Activated naive CD4-positive, alpha-beta T cell treated with anti-CD3 and anti-CD28 coated beads, Interleukin-2, amount 10 ng/mL, durations not matched to agents 7 days and 5 days (primary cell): ENCODE measurements at regions not wholly inside any gene's neighbourhood (a gene's known extent, or its start where the extent isn't known, plus 50 kb on each side); places are given as distances from the start of the nearest gene placed in this dataset.
"Not testable (repeated sequence)": the region's sequence is repeated elsewhere in the genome, so short reads cannot be mapped to it uniquely, and the experiment has no call there.

Experiments used
- CTCF ChIA-PET: fragments of 350-600 bp; sonication (Branson Sonifier 250); formaldehyde crosslinking; loops from one replicate; lab custom pipeline; 2021; ENCODE audit warnings: antibody characterized with exemption; lab: Charles Lee
- DNase-seq: peaks from one replicate; pipeline ENCODE4 v3.0.0-alpha.2; 2020
- H3K27ac Mint-ChIP-seq: one replicate; pipeline ENCODE4 v1.8.0; 2021; ENCODE audit warnings: mild to moderate bottlenecking, moderate library complexity, mixed read lengths
- H3K27me3 Mint-ChIP-seq: one replicate; pipeline ENCODE4 v1.8.0; 2021; ENCODE audit warnings: mild to moderate bottlenecking, mixed read lengths
- H3K36me3 Mint-ChIP-seq: one replicate; pipeline ENCODE4 v1.8.0; 2021; ENCODE audit warnings: mixed read lengths
- H3K4me1 Mint-ChIP-seq: one replicate; pipeline ENCODE4 v1.8.0; 2021; ENCODE audit warnings: mixed read lengths
- H3K4me3 Mint-ChIP-seq: one replicate; pipeline ENCODE4 v1.8.0; 2021; ENCODE audit warnings: mild to moderate bottlenecking, moderate library complexity, mixed read lengths
- H3K9me3 Mint-ChIP-seq: one replicate; pipeline ENCODE4 v1.8.0; 2021; ENCODE audit warnings: mixed read lengths

DNA sequence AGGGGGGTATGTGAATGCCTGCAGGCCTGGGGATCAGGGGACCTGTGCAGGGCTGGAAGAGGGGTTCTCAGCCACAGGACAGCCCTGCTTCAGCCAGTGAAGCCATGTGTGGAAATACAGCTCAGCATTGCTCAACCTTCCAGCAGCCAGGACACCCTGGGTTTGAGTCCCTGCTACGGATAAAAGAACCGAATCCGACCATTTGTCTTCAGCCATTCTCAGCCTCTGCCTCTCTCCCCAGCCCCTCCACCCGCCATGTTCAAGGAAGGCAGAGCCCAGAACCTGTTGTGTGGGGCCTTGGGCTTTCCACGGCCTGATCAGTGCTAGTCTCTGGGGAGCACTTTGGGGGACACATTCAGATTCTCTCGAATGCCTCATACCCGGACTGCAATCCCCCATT lies 337.5 kb downstream of the PREX1 start:
- H3K4me3 Mint-ChIP-seq, DNase-seq, H3K9me3 Mint-ChIP-seq, H3K4me1 Mint-ChIP-seq, H3K27ac Mint-ChIP-seq, CTCF ChIA-PET, H3K36me3 Mint-ChIP-seq: not testable (repeated sequence)
- peaks cover 21% of the 10 kb centered on the region for H3K27me3 Mint-ChIP-seq

DNA sequence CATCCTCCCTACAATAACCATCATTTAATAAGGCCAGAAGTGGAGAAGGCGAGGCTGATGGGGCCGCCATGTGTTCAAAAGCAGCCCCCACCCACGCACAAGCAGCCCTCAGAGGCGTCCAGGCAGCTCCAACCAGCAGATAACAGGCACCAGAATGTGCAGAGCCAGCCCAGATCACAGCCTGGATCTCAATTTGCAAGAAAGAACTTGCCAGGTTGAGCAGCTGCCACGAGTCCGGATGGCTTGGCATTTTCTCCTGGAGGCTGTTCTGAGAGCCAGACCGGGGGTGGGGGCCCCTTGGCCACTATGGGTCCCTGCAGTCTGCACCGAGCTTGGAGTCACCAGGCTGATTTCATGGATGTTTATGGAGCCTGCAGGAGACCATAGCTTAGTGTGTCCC lies 338.1 kb downstream of the PREX1 start:
- Mint-ChIP-seq H3K27ac (no peak overlapping the region), H3K36me3 (no peaks in the 10 kb centered on the region), H3K4me1 (no peaks in the 10 kb centered on the region), H3K9me3 (no peaks in the 10 kb centered on the region), H3K4me3 (no peak overlapping the region), H3K27me3 (peaks cover 23% of the 10 kb centered on the region)
- DNase-seq, result no peak
- CTCF ChIA-PET, result no interaction called here

DNA sequence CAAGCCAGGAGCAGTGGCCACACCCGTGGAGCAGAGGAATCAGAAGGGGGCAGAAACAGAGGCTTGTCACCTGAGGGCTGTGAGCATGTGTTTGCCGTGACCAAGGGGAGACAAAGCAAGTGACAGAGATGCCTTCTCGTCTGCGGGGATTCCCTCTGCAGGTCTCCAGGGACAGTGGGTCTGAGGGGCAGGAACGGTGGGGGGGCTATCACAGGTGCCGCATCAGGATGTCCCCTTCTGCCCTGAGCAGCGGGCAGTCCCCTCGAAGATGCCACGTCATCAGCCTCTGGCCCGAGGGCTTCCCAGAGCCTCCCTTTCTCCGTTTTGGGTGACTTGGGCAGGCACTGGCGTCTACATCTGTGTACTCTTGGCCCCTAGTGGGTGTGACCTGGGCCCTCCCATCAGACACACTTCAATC lies 338.7 kb downstream of the PREX1 start:
- H3K4me1 Mint-ChIP-seq, result no peaks in the 10 kb centered on the region
- CTCF ChIA-PET, result no interaction called here
- peaks cover 25% of the 10 kb centered on the region for H3K27me3 Mint-ChIP-seq
- H3K36me3 Mint-ChIP-seq, result no peaks in the 10 kb centered on the region
- no peaks in the 10 kb centered on the region for H3K9me3 Mint-ChIP-seq
- DNase-seq, result no peak
- no peak overlapping the region for H3K27ac Mint-ChIP-seq
- no peak overlapping the region for H3K4me3 Mint-ChIP-seq

DNA sequence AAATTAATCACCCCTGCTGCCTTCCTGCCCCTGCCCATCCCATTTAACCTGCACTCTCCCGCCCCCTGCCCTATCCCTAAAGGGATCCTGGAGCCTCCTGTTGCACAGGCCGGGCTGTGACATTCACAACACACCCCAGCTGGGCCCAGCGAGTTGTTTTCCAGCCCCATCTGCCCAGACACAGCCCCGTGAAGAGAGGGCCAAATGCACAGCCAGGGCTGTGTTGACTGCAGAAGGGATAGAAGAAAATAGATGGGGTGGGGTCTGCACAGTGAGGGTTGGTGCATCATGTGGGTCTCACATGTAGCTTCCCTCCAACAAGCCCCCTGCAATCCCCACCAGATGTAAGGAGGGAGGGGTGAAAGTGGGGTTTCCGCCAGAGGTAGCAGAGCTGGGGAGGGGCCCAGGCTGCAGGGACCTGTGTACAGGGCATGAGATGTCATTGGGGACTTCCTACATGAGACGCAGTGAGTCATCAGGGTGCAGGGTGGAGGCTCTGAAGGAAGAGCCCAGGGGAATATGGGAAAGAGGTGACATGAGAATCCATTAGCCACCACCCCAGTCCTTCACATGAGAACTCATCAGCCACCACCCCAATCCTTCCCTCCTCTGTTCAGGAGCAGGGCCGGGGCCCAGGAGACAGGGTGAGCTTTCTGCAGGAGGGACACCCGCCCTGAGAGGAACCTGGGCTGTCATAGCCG lies 339.3 kb downstream of the PREX1 start:
- H3K36me3 Mint-ChIP-seq, CTCF ChIA-PET, DNase-seq, H3K27ac Mint-ChIP-seq, H3K9me3 Mint-ChIP-seq, H3K4me1 Mint-ChIP-seq, H3K4me3 Mint-ChIP-seq: not testable (repeated sequence)
- peaks cover 25% of the 10 kb centered on the region for H3K27me3 Mint-ChIP-seq

DNA sequence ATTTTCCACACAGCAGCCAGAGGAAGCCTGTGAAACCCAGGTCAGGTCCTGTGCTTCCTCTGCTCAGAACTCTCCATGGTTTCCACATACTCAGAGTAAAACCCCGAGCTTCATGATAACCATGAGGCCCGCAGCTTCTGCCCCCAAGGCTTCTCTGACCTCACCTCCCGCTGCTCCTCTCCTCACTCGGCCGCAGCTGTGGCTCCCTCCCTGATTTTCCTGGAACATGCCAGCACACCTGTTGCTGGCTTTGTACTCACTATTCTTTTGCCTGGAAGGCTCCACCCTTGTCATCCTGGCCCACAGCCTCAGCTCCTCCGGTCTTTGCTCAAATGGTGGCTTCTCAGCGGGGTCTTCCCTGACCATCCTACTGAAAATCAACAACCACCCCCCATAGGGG lies 341.7 kb downstream of the PREX1 start:
- no peaks in the 10 kb centered on the region for H3K4me1 Mint-ChIP-seq
- DNase-seq, result no peak
- CTCF ChIA-PET, result no interaction called here
- peaks cover 29% of the 10 kb centered on the region for H3K27me3 Mint-ChIP-seq
- no peak overlapping the region for H3K27ac Mint-ChIP-seq
- H3K9me3 Mint-ChIP-seq, result no peaks in the 10 kb centered on the region
- H3K4me3 Mint-ChIP-seq, result no peak overlapping the region
- no peaks in the 10 kb centered on the region for H3K36me3 Mint-ChIP-seq

DNA sequence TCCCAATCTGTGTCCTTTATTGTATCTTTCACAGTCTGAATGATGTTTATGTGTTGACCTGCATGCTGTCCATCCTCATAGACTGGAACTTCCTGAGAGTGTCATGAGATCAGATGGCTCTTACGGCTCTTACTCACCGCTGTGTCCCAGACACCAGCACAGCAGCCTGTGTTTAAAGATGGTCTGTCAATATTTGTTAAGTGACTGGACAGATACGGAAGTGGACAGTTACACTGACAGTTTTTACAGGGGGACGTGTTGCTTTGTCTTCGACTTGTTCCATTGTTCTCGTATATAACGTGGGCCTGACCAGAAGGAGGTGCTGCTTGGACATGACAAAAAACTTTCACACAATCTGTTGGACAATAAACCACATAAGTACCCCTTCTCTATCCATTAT lies 342.6 kb downstream of the PREX1 start:
- CTCF ChIA-PET, H3K9me3 Mint-ChIP-seq, H3K4me1 Mint-ChIP-seq: not testable (repeated sequence)

DNA sequence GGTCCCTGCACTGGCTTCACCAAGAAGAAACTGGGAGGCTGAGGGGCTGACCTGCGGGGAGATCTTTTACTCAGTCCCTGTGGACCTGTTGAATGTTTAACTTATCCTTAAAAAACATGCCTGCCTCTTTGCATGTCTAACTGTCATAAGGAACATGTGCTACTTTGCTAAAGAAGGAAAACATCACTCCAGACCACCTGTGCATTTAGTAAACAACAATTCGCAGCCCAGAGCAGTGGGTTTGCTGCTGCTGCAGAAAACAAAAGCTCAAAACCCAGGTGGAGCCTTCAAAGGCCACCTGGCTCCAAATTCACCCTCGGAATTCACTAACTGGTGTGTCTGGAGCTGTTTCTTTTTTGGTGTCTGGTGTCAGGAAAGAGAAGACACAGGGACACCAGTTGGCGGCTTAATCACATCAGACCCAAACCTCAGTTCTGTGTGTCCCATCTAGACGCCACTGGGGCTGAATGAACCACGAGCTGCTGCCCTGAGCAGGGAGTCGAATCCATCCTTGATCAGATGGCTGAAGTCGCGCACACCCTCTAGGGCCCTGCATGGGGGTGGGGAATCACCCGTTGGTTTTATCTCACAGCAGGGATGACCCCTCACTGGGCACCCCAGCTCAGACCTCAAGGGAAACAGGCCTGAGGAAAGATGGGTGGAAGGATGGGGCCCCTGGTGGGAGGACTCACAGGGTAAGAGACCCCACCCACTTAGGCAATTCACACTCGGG lies 344.3 kb downstream of the PREX1 start:
- Mint-ChIP-seq H3K27me3 (peaks cover 40% of the 10 kb centered on the region), H3K9me3 (no peaks in the 10 kb centered on the region), H3K4me1 (no peaks in the 10 kb centered on the region), H3K36me3 (no peaks in the 10 kb centered on the region), H3K4me3 (no peak overlapping the region), H3K27ac (no peak overlapping the region)
- CTCF ChIA-PET, result no interaction called here
- DNase-seq, result no peak

More for the DNA sequence above, 342.6 kb downstream of the PREX1 start:
- H3K27ac Mint-ChIP-seq, H3K4me3 Mint-ChIP-seq, DNase-seq, H3K36me3 Mint-ChIP-seq: not testable (repeated sequence)
- peaks cover 37% of the 10 kb centered on the region for H3K27me3 Mint-ChIP-seq

DNA sequence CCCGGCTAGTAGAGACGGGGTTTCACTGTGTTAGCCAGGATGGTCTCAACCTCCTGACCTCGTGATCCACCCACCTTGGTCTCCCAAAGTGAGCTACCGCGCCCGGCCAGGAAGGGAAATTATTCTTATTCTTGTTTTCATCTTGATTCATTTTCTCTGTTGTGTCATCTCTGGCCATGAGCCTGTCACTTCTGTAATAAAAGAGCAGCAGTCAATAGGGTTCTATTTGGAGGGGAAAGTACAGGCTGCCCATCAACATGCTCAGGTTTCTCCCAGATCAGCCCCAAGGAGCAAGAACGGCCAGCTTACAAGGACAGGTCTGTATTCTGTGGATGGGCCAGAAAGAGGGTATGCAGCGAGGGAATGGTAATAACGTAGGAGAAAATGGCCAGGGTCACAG lies 345.0 kb downstream of the PREX1 start:
- H3K9me3 Mint-ChIP-seq, result no peaks in the 10 kb centered on the region

DNA sequence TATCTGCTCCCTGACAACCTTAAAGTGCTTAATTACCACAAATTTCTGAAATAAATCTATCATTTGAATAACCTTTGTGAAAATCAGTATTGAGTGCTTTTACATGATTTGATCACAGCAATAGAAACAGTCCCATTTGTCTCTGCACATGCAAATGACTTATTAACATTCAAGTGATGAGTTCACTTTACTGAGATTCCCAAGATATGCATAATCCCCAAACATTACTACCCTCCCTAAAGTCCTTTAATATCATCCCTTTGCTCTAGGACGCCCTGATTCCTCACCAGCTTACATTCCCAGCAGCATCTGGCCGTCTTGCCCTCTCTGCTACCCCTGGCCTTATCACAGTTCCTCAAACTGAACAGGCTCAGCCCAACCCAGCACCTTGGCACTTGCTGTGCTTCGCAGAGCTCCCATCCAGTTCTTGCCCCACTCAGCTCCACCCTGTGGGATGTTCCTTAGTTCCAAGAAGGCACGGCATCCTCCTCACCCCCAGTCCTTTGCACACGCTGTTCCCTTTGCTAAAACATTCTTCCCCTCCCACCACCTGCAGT lies 347.5 kb downstream of the PREX1 start:
- no peaks in the 10 kb centered on the region for H3K4me1 Mint-ChIP-seq
- peaks cover 45% of the 10 kb centered on the region for H3K27me3 Mint-ChIP-seq
- CTCF ChIA-PET, result no interaction called here
- H3K36me3 Mint-ChIP-seq, result no peaks in the 10 kb centered on the region
- DNase-seq, result no peak
- H3K4me3 Mint-ChIP-seq, result no peak overlapping the region
- H3K27ac Mint-ChIP-seq, result no peak overlapping the region
- H3K9me3 Mint-ChIP-seq, result no peaks in the 10 kb centered on the region

More for the DNA sequence above, 345.0 kb downstream of the PREX1 start:
- H3K4me1 Mint-ChIP-seq, result no peaks in the 10 kb centered on the region
- no peak overlapping the region for H3K27ac Mint-ChIP-seq
- DNase-seq, result no peak
- CTCF ChIA-PET, result no interaction called here
- H3K27me3 Mint-ChIP-seq, result peaks cover 43% of the 10 kb centered on the region
- no peak overlapping the region for H3K4me3 Mint-ChIP-seq
- no peaks in the 10 kb centered on the region for H3K36me3 Mint-ChIP-seq

DNA sequence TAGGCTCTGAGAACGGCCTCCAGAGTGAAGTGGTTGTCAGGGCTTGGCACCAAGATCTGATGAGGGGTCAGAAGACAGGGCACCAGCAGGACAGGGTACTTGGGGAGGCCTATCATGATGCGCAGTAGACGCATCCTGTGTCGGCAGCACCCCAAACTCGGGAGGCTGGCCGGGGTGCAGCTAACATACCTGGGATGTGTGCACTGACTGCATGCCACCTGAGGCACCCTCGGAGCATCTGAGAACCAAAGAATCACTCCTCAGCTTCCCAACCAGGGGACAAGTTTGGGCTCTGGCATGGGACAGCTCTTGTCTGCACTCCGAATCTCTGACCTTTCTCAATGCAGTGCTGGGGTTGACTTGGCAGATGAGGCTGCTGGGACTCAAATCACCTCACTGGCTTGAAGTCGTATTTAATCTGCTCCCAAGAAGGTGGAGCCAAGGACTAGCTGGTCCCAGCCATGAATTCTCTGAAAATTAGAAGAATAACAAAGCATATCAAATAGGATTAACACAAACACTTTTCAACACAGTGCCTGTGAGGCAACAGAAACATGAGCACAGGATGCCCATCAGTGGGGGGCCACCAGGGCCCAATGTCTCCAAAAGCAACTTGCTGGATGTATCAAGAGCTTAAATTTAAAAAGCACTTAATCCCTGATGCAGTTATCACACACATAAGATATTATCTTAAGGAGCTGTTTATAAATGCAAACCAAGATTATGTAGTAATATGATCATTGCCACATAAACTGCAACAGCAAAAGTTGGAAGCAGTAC lies 348.8 kb downstream of the PREX1 start:
- CTCF ChIA-PET, result no interaction called here
- no peak overlapping the region for H3K4me3 Mint-ChIP-seq
- H3K4me1 Mint-ChIP-seq, result no peaks in the 10 kb centered on the region
- H3K36me3 Mint-ChIP-seq, result no peaks in the 10 kb centered on the region
- peaks cover 40% of the 10 kb centered on the region for H3K27me3 Mint-ChIP-seq
- no peaks in the 10 kb centered on the region for H3K9me3 Mint-ChIP-seq
- H3K27ac Mint-ChIP-seq, result no peak overlapping the region
- DNase-seq, result no peak

DNA sequence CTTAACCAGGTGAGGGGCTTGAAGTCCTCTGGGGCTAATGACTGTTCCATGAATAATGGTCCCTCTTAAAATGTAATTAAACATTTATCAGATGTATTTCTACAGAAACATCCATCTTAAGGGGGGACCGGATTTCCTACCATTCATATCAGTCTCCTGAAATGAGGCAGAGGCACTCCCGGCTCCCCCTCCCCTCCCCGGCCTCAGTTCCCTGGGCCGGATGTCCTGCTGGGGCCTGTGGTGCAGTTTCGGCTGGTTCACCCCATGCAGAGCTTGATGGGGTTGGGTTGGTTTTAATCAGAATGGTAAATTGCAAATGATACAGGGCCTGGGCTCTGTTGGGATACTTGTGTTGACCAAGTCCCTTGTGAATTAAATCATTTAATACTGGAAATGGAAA lies 349.4 kb downstream of the PREX1 start:
- Mint-ChIP-seq H3K27ac (no peak overlapping the region), H3K27me3 (peaks cover 40% of the 10 kb centered on the region), H3K36me3 (no peaks in the 10 kb centered on the region), H3K9me3 (no peaks in the 10 kb centered on the region), H3K4me3 (no peak overlapping the region), H3K4me1 (no peaks in the 10 kb centered on the region)
- CTCF ChIA-PET, result no interaction called here
- no peak for DNase-seq

DNA sequence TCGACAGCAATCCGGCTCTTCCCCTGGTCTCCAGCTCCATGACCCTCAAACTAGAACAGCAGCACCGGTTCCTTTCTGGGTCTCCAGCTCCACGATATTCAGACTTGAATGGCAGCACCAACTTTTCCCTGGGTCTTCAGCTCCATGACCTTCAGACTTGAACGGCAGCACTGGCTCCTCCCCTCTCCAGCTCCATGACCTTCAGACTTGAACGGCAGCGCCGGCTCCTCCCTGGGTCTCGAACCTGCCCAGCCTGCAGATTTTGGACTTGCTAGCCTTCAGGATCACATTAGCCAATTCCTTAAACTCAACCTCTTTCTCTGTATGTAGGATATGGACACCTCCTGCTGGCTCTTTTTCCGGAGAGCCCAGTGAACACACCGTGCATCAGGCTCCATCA lies 350.9 kb downstream of the PREX1 start:
- DNase-seq, result no peak
- Mint-ChIP-seq H3K27me3 (peaks cover 40% of the 10 kb centered on the region), H3K9me3 (no peaks in the 10 kb centered on the region), H3K27ac (no peak overlapping the region), H3K4me1 (no peaks in the 10 kb centered on the region), H3K4me3 (no peak overlapping the region), H3K36me3 (no peaks in the 10 kb centered on the region)
- CTCF ChIA-PET, result interaction anchor here (1.0 kb wide), 1 partner anchor 144 kb away, joined by 3 read pairs; no protein-coding TSS in a partner anchor

DNA sequence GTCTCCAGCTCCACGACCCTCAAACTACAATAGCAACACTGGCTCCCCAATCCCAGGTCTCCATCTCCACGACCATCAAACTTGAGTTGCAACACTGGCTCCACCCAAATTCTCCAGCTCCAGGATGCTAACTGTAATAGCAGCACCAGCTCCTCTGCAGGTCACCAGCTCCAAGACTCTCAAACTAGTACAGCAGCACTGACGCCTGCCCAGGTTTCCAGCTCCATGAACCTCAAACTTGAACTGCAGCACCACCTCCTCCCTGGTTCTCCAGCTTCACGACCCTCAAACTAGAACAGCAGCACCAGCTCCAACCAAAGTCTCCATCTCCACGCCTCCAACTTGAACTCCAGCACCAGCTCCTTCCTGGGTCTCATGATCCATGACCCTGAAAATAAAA lies 353.8 kb downstream of the PREX1 start:
- no peak for DNase-seq
- Mint-ChIP-seq H3K36me3 (no peaks in the 10 kb centered on the region), H3K27me3 (peaks cover 26% of the 10 kb centered on the region), H3K27ac (no peak overlapping the region), H3K9me3 (no peaks in the 10 kb centered on the region), H3K4me3 (no peak overlapping the region), H3K4me1 (no peaks in the 10 kb centered on the region)
- CTCF ChIA-PET, result no interaction called here

DNA sequence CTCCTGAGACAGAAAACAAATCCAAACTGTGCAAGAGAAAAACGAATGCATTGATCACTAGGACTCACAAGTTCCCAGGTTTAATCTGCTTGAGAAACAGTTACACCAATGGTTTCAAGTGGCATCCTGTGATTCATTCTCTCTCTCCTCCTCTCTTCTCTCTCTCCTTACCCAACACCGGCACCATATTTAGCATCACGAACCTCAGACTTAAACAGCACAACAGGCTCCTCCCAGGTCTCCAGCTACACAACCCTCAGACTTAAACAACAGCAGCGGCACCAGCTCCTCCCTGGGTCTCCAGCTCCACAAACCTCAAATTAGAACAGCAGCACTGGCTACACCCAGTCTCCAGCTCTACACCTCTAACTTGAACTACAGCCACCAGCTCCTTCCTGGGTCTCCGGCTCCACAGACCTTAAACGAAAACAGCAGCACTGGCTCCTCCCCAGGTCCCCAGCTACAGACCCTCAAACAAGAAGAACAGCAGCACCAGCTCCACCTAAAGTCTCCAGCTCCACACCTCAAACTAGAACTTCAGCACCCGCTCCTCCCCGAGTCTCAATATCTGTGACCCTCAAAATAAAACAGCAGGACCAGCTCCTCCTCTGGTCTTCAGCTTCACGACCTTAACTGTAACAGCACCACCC lies 355.9 kb downstream of the PREX1 start:
- peaks cover 3% of the 10 kb centered on the region for H3K9me3 Mint-ChIP-seq
- H3K36me3 Mint-ChIP-seq, result no peaks in the 10 kb centered on the region
- peaks cover 17% of the 10 kb centered on the region for H3K27me3 Mint-ChIP-seq
- CTCF ChIA-PET, result interaction anchor here (0.5 to 1.0 kb wide), 2 partner anchors 45 to 149 kb away, joined by 3 read pairs; no protein-coding TSS in a partner anchor
- H3K4me3 Mint-ChIP-seq, result no peak overlapping the region
- no peak overlapping the region for H3K27ac Mint-ChIP-seq
- DNase-seq, result no peak
- peaks cover 8% of the 10 kb centered on the region for H3K4me1 Mint-ChIP-seq
